ENCODE measurements at regions not wholly inside any gene's neighbourhood (a gene's known extent, or its start where the extent isn't known, plus 50 kb on each side); places are given as distances from the start of the nearest gene placed in this dataset.

DNA sequence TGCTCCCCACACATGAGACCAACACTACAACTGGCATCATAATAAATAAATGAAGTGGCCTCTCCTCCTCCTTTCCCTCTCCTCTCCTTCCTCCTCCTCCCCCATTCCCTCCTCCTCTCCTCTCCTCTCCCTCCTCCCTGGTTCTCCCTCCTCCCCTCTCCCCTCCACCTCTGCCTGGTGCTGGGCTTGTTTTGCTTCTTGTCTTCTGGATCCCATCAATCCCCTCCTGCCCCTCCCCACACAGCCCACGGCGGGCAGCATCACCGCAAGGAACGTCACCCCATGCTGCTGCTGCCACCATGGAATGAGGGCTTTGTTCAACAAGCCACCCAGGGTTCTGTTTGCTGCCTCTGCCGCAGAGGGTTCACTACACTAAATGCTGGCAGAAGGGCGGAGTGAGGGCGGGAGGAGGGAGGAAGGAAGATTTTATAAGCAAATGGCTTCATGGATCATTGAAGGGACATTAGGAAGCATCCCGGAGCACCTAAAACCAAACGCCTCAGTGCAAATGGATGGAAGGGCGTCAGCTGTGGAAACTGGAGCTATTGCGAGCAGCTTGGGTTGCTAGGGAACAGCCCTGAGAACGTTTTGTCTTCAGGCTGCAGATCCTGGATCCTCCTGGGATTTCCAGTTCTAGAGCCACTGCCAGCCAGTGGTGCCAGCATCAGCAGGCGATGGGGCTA, 379.7 kb upstream of the ZMIZ1 start:
- no peaks in the 10 kb centered on the region for H3K27me3 ChIP-seq
- no peaks in the 10 kb centered on the region for H3K36me3 ChIP-seq (replicated peaks in 1 of 2)
- no peaks in the 10 kb centered on the region for H3K9me3 ChIP-seq (replicated peaks in 1 of 3)
- 68 to 76% (median 74%) methylated on average over 13 of the region's 13 CpGs for WGBS, 4 donors
- TF ChIP-seq, protein P1, sequence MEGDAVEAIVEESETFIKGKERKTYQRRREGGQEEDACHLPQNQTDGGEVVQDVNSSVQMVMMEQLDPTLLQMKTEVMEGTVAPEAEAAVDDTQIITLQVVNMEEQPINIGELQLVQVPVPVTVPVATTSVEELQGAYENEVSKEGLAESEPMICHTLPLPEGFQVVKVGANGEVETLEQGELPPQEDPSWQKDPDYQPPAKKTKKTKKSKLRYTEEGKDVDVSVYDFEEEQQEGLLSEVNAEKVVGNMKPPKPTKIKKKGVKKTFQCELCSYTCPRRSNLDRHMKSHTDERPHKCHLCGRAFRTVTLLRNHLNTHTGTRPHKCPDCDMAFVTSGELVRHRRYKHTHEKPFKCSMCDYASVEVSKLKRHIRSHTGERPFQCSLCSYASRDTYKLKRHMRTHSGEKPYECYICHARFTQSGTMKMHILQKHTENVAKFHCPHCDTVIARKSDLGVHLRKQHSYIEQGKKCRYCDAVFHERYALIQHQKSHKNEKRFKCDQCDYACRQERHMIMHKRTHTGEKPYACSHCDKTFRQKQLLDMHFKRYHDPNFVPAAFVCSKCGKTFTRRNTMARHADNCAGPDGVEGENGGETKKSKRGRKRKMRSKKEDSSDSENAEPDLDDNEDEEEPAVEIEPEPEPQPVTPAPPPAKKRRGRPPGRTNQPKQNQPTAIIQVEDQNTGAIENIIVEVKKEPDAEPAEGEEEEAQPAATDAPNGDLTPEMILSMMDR (IDR thresholded peaks at IDR 0.05): no peak
- TF ChIP-seq POLR2A (IDR thresholded peaks at IDR 0.05): no peak
- H3K27ac ChIP-seq: peak overlapping the region in 1 of 5 donors; percentile 47
- peak in 1 of 7 donors; percentile 86 for DNase-seq
- no peaks in the 10 kb centered on the region for H3K4me1 ChIP-seq (replicated peaks in 1 of 2)
- no peak overlapping the region for H3K4me3 ChIP-seq
- intact Hi-C loops (cut with DNase I): no loop called here

DNA sequence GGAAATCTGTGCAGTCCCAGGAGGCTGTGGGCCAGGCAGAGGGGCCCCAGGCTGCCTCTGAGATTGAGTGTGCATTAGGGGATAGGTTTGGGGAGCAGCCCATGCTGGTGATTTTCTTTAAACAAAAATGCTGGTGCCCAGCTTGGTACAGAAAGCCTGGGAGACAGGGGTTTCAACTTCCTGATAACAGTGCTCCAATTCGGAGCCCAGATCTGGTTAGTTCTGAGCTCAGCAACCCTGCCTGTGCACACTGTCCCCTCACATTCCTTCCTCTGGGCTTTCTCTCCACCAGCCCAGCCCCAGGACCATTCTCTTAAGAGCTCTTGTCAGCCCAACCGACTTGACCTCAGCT, 379.2 kb upstream of the ZMIZ1 start:
- H3K27me3 ChIP-seq: no peaks in the 10 kb centered on the region
- H3K4me1 ChIP-seq (replicated peaks in 1 of 2): no peaks in the 10 kb centered on the region
- WGBS, 4 donors: 69 to 79% (median 77%) methylated on average over 2 of the region's 2 CpGs
- TF ChIP-seq, protein P1 (IDR thresholded peaks at IDR 0.05): no peak
- no peak for TF ChIP-seq POLR2A (IDR thresholded peaks at IDR 0.05)
- no peak overlapping the region for H3K4me3 ChIP-seq
- intact Hi-C loops (cut with DNase I): no loop called here
- H3K36me3 ChIP-seq (replicated peaks in 1 of 2): no peaks in the 10 kb centered on the region
- no peak for DNase-seq
- peak overlapping the region in 1 of 5 donors; percentile 47 for H3K27ac ChIP-seq
- no peaks in the 10 kb centered on the region for H3K9me3 ChIP-seq (replicated peaks in 1 of 3)

DNA sequence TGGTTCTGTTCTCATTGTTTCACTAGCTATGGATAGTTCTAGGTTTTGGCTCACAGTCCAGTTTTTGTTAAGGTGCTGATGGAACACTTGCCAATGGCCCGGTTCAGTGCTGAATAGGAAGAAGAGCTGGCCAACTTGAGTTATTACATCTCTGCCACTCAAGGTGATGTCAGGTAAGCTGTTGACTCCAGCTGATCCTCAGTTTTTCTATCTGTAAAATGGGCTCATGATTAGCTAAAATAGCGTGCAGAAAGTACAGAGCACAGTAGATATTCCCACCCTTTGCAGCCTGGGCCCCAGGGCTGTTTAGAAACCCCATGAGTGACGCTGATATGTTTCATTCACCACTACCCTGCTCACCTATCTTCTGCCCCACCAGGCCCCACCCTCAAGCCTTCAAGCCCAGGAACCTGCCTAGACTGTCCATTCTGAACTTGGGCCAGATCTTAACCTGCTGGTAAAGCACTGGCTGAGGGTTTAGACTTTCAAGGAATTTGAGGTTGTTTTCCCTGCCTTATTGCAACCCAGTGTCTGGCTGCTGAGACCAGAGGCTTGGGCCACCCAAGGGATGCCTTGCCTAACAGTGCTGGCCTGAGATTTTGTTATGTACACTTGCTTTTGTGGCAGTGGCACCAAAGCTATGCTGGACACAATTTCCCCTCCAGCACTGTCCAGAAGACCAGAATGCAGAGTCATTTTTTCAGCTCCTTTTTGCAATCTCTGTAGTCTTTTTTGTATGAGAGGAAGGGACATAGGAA, 378.2 kb upstream of the ZMIZ1 start:
- H3K27ac ChIP-seq: peak overlapping the region in 1 of 5 donors; percentile 47
- no peak overlapping the region for H3K4me3 ChIP-seq
- intact Hi-C loops (cut with DNase I): loop anchor here in 1 of 2 donors (5.0 kb wide), 1 partner anchor 52 kb away; no protein-coding TSS in a partner anchor
- no peak for TF ChIP-seq POLR2A (IDR thresholded peaks at IDR 0.05)
- TF ChIP-seq, protein P1 (IDR thresholded peaks at IDR 0.05): no peak
- H3K36me3 ChIP-seq (replicated peaks in 1 of 2): no peaks in the 10 kb centered on the region
- H3K27me3 ChIP-seq: no peaks in the 10 kb centered on the region
- no peaks in the 10 kb centered on the region for H3K4me1 ChIP-seq (replicated peaks in 1 of 2)
- DNase-seq: no peak
- WGBS, 4 donors: 92 to 100% (median 95%) methylated on average over 3 of the region's 3 CpGs
- no peaks in the 10 kb centered on the region for H3K9me3 ChIP-seq (replicated peaks in 1 of 3)

DNA sequence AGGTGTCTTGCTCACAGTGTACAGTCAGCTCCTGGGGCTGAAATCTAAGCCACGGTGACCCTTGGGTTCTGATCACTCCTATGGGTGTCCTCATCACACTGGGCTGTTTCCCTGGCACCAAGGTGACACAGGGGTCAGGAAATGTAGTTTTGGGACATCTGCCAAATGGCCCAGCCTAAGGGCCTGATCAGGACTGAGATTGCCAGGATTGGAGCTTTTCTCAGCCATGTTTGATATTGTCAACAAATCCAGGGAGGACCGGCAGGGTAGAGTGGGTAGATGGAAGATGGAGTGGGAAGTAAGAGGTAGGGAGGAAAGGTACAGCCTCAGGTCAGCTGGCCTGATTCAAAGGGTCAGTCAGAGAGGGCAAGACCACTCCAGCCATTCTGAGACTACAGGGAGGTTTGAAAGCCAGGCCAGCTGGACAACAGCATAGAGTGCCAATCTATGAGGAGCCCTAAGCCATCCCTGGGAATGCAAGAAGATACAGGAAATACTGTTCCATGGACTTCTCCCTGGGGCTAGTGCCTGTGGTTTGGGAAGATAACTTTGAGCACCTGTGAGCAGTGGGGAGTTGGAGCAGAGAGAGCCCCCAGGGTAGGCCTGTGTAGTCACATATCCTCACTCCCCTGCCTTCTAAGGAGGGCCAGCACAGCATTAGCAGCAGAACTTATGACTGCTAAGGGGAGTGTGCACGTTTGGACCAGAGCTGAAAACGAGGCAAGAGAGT, 377.3 kb upstream of the ZMIZ1 start:
- no peaks in the 10 kb centered on the region for H3K27me3 ChIP-seq
- TF ChIP-seq POLR2A (IDR thresholded peaks at IDR 0.05): no peak
- TF ChIP-seq, protein P1 (IDR thresholded peaks at IDR 0.05): no peak
- intact Hi-C loops (cut with DNase I): loop anchor here in 1 of 2 donors (5.0 kb wide), 1 partner anchor 51 kb away; no protein-coding TSS in a partner anchor
- no peaks in the 10 kb centered on the region for H3K4me1 ChIP-seq (replicated peaks in 1 of 2)
- H3K36me3 ChIP-seq (replicated peaks in 1 of 2): no peaks in the 10 kb centered on the region
- DNase-seq: no peak
- H3K4me3 ChIP-seq: no peak overlapping the region
- H3K27ac ChIP-seq: peak overlapping the region in 1 of 5 donors; percentile 1
- no peaks in the 10 kb centered on the region for H3K9me3 ChIP-seq (replicated peaks in 1 of 3)
- WGBS, 4 donors: 75 to 91% (median 78%) methylated on average over 4 of the region's 4 CpGs
